Panc1 (cell line): ENCODE measurements at regions not wholly inside any gene's neighbourhood (a gene's known extent, or its start where the extent isn't known, plus 50 kb on each side); places are given as distances from the start of the nearest gene placed in this dataset.

ENCODE experiments used
- ATAC-seq: fragments of 200-7000 bp; cut with Tn5 transposase; 2 replicates; pipeline ENCODE4 v1.9.1; 2020; ENCODE audit warnings: mild to moderate bottlenecking, moderate library complexity
- BruUV-seq: library from RNA; stranded (reverse); fragments of 400-500 nt; replicated peaks from 2 replicates; lab custom pipeline; 2021; lab: Mats Ljungman, UMichigan
- CTCF ChIA-PET: fragments of 300-600 bp; sonication (Branson Sonifier 250); formaldehyde crosslinking; loops from one replicate; lab custom pipeline; 2022; ENCODE audit warnings: antibody characterized with exemption; lab: Charles Lee
- POLR2A ChIA-PET: fragments of 300-600 bp; sonication (Branson Sonifier 250); formaldehyde crosslinking; loops from one replicate; lab custom pipeline; 2022; ENCODE audit warnings: antibody characterized with exemption; lab: Charles Lee
- DNase-seq: peaks from one replicate; pipeline ENCODE4 v3.0.0-alpha.2; 2010; ENCODE audit warnings: low read depth, low spot score
- H3K27ac ChIP-seq: 2 replicates; pipeline ENCODE4 v1.5.1; 2011; ENCODE audit warnings: mild to moderate bottlenecking, low read length, inconsistent platforms
- H3K27me3 ChIP-seq: fragments of 200-500 bp; sonication (Bioruptor generic); 2 replicates; pipeline ENCODE4 v1.6.0; 2014; ENCODE audit warnings: low read length, inconsistent platforms; ENCODE audit not compliant: control insufficient read depth, insufficient read depth
- H3K36me3 ChIP-seq: fragments of 200-500 bp; sonication (Bioruptor generic); 2 replicates; pipeline ENCODE4 v1.5.1; 2014; ENCODE audit warnings: inconsistent platforms, mild to moderate bottlenecking, low read length, moderate library complexity; ENCODE audit not compliant: control insufficient read depth, insufficient read depth
- H3K4me1 ChIP-seq: 2 replicates; pipeline ENCODE4 v1.5.1; 2011; ENCODE audit warnings: inconsistent platforms, mild to moderate bottlenecking, low read length, moderate library complexity; ENCODE audit not compliant: control insufficient read depth, insufficient read depth
- H3K4me3 ChIP-seq, 2 experiments: 2 replicates each; pipeline ENCODE4 v1.5.1; 2011 to 2012; ENCODE audit warnings: low read depth in 2 of 2, low read length in 2 of 2, mild to moderate bottlenecking in 2 of 2, inconsistent platforms in 1 of 2, moderate library complexity in 1 of 2
- H3K9me3 ChIP-seq: fragments of 200-500 bp; sonication (Bioruptor generic); 2 replicates; pipeline ENCODE4 v1.5.1; 2014; ENCODE audit warnings: low read depth, mild to moderate bottlenecking, inconsistent platforms, low read length, moderate library complexity; ENCODE audit not compliant: control insufficient read depth, insufficient read depth
- CTCF ChIP-seq: fragments of 450-650 bp; IDR thresholded peaks from 2 replicates; pipeline ENCODE4 v1.5.1; 2017; ENCODE audit warnings: mild to moderate bottlenecking
- POLR2AphosphoS5 ChIP-seq: IDR thresholded peaks from 2 replicates; pipeline ENCODE4 v1.6.1; 2012; ENCODE audit warnings: mild to moderate bottlenecking, low read depth, low read length, moderate library complexity
- REST ChIP-seq, 2 experiments: IDR thresholded peaks; 2 replicates each; pipeline ENCODE4 v1.6.1; 2011 to 2012; ENCODE audit warnings: low read depth in 2 of 2, control low read depth in 1 of 2, low read length in 1 of 2, mild to moderate bottlenecking in 1 of 2, moderate library complexity in 1 of 2; ENCODE audit not compliant: insufficient read depth in 1 of 2
- SIN3A ChIP-seq: IDR thresholded peaks from 2 replicates; pipeline ENCODE4 v1.6.1; 2012; ENCODE audit warnings: low read depth, mild to moderate bottlenecking, low read length, moderate library complexity, borderline replicate concordance; ENCODE audit not compliant: insufficient read depth
- TCF7L2 ChIP-seq: IDR thresholded peaks from 2 replicates; pipeline ENCODE4 v1.6.1; 2011; ENCODE audit warnings: mild to moderate bottlenecking, low read depth, low read length, inconsistent platforms
- in situ Hi-C: cut with HindIII; loops from 2 replicates; pipeline ENCODE4 v1.10.0; 2016; ENCODE audit warnings: low sequenced_read_pairs, low pct_unique_long_range_greater_than_20kb
- intact Hi-C: fragments of 100-400 bp; cut with micrococcal nuclease; formaldehyde crosslinking; loops from one replicate; pipeline ENCODE4 v1.10.0; 2022; ENCODE audit not compliant: unreplicated experiment

GRCh38 chr2:75367401-75367800 is 168.1 kb upstream of the TACR1 start:
- ChIA-PET POLR2A (no interaction called here), CTCF (no interaction called here)
- in situ Hi-C loops (no loop called here), intact Hi-C loops (no loop called here)
- no peaks in the 10 kb centered on the region for H3K36me3 ChIP-seq
- DNase-seq (no peak), ATAC-seq (no peak)
- no peak overlapping the region for H3K4me3 ChIP-seq
- no peak for TF ChIP-seq CTCF
- TF ChIP-seq POLR2AphosphoS5: no peak
- TF ChIP-seq TCF7L2: no peak
- no peak for TF ChIP-seq SIN3A
- TF ChIP-seq REST (IDR thresholded peaks at IDR 0.05; ENCODE audit: insufficient read depth in 1 of 2, low read depth in 2 of 2, low read length in 1 of 2): no peak
- no TSS peak for BruUV-seq
- H3K27ac ChIP-seq: no peak overlapping the region
- no peaks in the 10 kb centered on the region for H3K4me1 ChIP-seq
- no peaks in the 10 kb centered on the region for H3K27me3 ChIP-seq
- no peaks in the 10 kb centered on the region for H3K9me3 ChIP-seq

- Histone ChIP-seq H3K4me3 (no peak overlapping the region), H3K36me3 (no peaks in the 10 kb centered on the region; the same call in 1 of the 2 replicates), H3K9me3 (no peaks in the 10 kb centered on the region), H3K27me3 (no peaks in the 10 kb centered on the region), H3K4me1 (no peaks in the 10 kb centered on the region), H3K27ac (no peak overlapping the region)
- CTCF ChIA-PET: no interaction called here
- POLR2A ChIA-PET: no interaction called here
- DNase-seq (no peak), ATAC-seq (no peak)
- intact Hi-C loops (no loop called here), in situ Hi-C loops (no loop called here)
- BruUV-seq: no TSS peak
- TF ChIP-seq POLR2AphosphoS5: no peak
- no peak for TF ChIP-seq TCF7L2
- no peak for TF ChIP-seq SIN3A
- no peak for TF ChIP-seq CTCF
- no peak for TF ChIP-seq REST (IDR thresholded peaks at IDR 0.05; ENCODE audit: insufficient read depth in 1 of 2, low read depth in 2 of 2, low read length in 1 of 2)
Observed at GRCh38 chr2:75361486-75361885, 162.2 kb upstream of the TACR1 start.
